ENCODE measurements at regions not wholly inside any gene's neighbourhood (a gene's known extent, or its start where the extent isn't known, plus 50 kb on each side); places are given as distances from the start of the nearest gene placed in this dataset.

DNA sequence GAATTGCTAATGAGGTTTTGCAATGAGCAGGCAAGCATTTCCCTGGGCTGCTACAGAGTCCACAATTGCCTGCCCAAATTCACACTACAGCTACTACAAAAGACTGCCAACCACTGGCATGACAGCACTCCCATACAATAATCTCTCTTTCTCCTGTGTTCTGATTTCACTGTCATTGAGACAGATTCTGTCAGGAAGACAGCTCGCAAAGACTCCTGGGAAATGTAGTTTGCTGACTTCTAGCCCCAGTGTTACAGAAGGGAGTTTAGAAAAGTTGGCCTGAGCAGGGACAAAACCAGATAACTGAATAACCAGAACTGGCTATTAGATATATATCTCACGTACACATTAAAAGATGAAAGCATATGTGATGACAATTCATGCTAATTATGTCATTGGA is 1231.3 kb upstream of the PRKX start:
- RAD21 ChIA-PET (ENCODE audit: unreplicated experiment): no interaction called here
- Histone ChIP-seq H2AFZ (ENCODE audit: control insufficient read depth, low read depth, low read length) (no peak overlapping the region), H3K36me3 (ENCODE audit: control insufficient read depth in 2 of 2, insufficient read depth in 2 of 2, low read length in 1 of 2) (no peaks in the 10 kb centered on the region), H3K4me2 (ENCODE audit: control insufficient read depth, insufficient read depth) (no peak overlapping the region), H3K4me3 (no peak overlapping the region), H3K27me3 (replicated peaks in 1 of 2; ENCODE audit: control insufficient read depth in 2 of 2, insufficient read depth in 2 of 2, low read length in 1 of 2) (no peaks in the 10 kb centered on the region), H3K9me3 (replicated peaks; ENCODE audit: control insufficient read depth, insufficient read depth, low read length) (no peaks in the 10 kb centered on the region), H3K27ac (ENCODE audit: control insufficient read depth, insufficient read depth) (no peak overlapping the region), H4K20me1 (ENCODE audit: control insufficient read depth, insufficient read depth) (no peaks in the 10 kb centered on the region), H3K9ac (ENCODE audit: control insufficient read depth, insufficient read depth, low read length) (no peak overlapping the region), H3K79me2 (ENCODE audit: control insufficient read depth, insufficient read depth, low read length) (no peaks in the 10 kb centered on the region), H3K4me1 (ENCODE audit: control insufficient read depth, insufficient read depth, low read length) (no peaks in the 10 kb centered on the region)
- DNase-seq (ENCODE audit: low read depth, low spot score) (no peak), ATAC-seq (no peak), FAIRE-seq (no peak)
- 0% methylated on average over 2 of the region's 2 CpGs for WGBS (ENCODE audit: insufficient coverage, insufficient replicate concordance, low lambda C conversion rate, missing lambda C conversion rate)
- CTCF ChIA-PET: no interaction called here
- in situ Hi-C loops (cut with MboI): no loop called here
- BruUV-seq (replicated peaks): no TSS peak
- POLR2A ChIA-PET: no interaction called here
- TF ChIP-seq NR2C2 (IDR thresholded peaks at IDR 0.05; ENCODE audit: borderline replicate concordance, control insufficient read depth, insufficient read length, low read depth) (no peak), SIX5 (IDR thresholded peaks at IDR 0.05; ENCODE audit: low read depth, low read length, severe bottlenecking) (peak; percentile 12)
- intact Hi-C loops (cut with micrococcal nuclease; ENCODE audit: unreplicated experiment): no loop called here
- SMC1A ChIA-PET (ENCODE audit: uncharacterized antibody, unreplicated experiment): no interaction called here

DNA sequence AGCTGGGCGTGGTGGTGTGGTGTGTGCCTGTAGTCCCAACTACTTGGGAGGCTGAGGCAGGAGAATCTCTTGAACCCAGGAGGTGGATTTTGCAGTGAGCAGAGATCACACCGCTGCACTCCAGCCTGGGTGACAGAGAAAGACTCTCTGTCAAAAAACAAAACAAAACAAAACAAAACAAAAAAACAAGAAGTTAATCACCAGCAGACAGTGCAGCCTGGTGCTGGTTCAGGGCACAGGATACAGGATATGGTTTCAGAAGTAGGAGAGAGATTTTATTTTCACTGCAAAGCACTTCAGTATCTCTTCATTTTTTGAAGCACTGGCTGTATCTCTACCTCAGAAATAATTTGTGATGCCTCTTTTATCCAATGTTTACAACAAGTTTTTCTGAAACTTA is 1222.9 kb upstream of the PRKX start:
- Histone ChIP-seq H3K9ac (ENCODE audit: control insufficient read depth, insufficient read depth, low read length) (no peak overlapping the region), H4K20me1 (ENCODE audit: control insufficient read depth, insufficient read depth) (no peaks in the 10 kb centered on the region), H2AFZ (ENCODE audit: control insufficient read depth, low read depth, low read length) (no peak overlapping the region), H3K27ac (ENCODE audit: control insufficient read depth, insufficient read depth) (no peak overlapping the region), H3K27me3 (replicated peaks in 1 of 2; ENCODE audit: control insufficient read depth in 2 of 2, insufficient read depth in 2 of 2, low read length in 1 of 2) (no peaks in the 10 kb centered on the region), H3K36me3 (ENCODE audit: control insufficient read depth in 2 of 2, insufficient read depth in 2 of 2, low read length in 1 of 2) (no peaks in the 10 kb centered on the region), H3K79me2 (ENCODE audit: control insufficient read depth, insufficient read depth, low read length) (no peaks in the 10 kb centered on the region), H3K9me3 (replicated peaks; ENCODE audit: control insufficient read depth, insufficient read depth, low read length) (no peaks in the 10 kb centered on the region; the same call in 2 of the 3 replicates), H3K4me1 (ENCODE audit: control insufficient read depth, insufficient read depth, low read length) (no peaks in the 10 kb centered on the region), H3K4me2 (ENCODE audit: control insufficient read depth, insufficient read depth) (no peak overlapping the region), H3K4me3 (no peak overlapping the region)
- 5% methylated on average over 2 of the region's 2 CpGs for WGBS (ENCODE audit: insufficient coverage, insufficient replicate concordance, low lambda C conversion rate, missing lambda C conversion rate)
- FAIRE-seq (no peak), ATAC-seq (no peak), DNase-seq (ENCODE audit: low read depth, low spot score) (no peak)
- intact Hi-C loops (cut with micrococcal nuclease; ENCODE audit: unreplicated experiment) (no loop called here), in situ Hi-C loops (cut with MboI) (no loop called here)
- ChIA-PET POLR2A (no interaction called here), RAD21 (ENCODE audit: unreplicated experiment) (no interaction called here), CTCF (no interaction called here), SMC1A (ENCODE audit: uncharacterized antibody, unreplicated experiment) (no interaction called here)
- no TSS peak for BruUV-seq (replicated peaks)
- no peak for TF ChIP-seq POLR2A (IDR thresholded peaks at IDR 0.05; ENCODE audit: low read depth, low read length)
- TF ChIP-seq NFYA (IDR thresholded peaks at IDR 0.05; ENCODE audit: borderline replicate concordance, low read depth, low read length): no peak
- no peak for TF ChIP-seq ZBED1 (IDR thresholded peaks at IDR 0.05; ENCODE audit: borderline replicate concordance)
- TF ChIP-seq PML (IDR thresholded peaks at IDR 0.05; ENCODE audit: low read length): no peak
- TF ChIP-seq, protein P1, sequence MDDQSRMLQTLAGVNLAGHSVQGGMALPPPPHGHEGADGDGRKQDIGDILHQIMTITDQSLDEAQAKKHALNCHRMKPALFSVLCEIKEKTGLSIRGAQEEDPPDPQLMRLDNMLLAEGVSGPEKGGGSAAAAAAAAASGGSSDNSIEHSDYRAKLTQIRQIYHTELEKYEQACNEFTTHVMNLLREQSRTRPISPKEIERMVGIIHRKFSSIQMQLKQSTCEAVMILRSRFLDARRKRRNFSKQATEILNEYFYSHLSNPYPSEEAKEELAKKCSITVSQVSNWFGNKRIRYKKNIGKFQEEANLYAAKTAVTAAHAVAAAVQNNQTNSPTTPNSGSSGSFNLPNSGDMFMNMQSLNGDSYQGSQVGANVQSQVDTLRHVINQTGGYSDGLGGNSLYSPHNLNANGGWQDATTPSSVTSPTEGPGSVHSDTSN (IDR thresholded peaks at IDR 0.05; ENCODE audit: insufficient replicate concordance, low read depth, low read length): no peak
- TF ChIP-seq, protein P2, sequence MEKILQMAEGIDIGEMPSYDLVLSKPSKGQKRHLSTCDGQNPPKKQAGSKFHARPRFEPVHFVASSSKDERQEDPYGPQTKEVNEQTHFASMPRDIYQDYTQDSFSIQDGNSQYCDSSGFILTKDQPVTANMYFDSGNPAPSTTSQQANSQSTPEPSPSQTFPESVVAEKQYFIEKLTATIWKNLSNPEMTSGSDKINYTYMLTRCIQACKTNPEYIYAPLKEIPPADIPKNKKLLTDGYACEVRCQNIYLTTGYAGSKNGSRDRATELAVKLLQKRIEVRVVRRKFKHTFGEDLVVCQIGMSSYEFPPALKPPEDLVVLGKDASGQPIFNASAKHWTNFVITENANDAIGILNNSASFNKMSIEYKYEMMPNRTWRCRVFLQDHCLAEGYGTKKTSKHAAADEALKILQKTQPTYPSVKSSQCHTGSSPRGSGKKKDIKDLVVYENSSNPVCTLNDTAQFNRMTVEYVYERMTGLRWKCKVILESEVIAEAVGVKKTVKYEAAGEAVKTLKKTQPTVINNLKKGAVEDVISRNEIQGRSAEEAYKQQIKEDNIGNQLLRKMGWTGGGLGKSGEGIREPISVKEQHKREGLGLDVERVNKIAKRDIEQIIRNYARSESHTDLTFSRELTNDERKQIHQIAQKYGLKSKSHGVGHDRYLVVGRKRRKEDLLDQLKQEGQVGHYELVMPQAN (conservative IDR thresholded peaks at IDR 0.05): no peak
- TF ChIP-seq JUND (IDR thresholded peaks at IDR 0.05; ENCODE audit: low read depth, low read length): no peak
- TF ChIP-seq CHD4 (IDR thresholded peaks at IDR 0.05): no peak
- TF ChIP-seq STAT3 (IDR thresholded peaks at IDR 0.05; ENCODE audit: low read depth, low read length): no peak
- no peak for TF ChIP-seq SRF (IDR thresholded peaks at IDR 0.05; ENCODE audit: low read depth in 2 of 2, low read length in 2 of 2)
- TF ChIP-seq, protein P3, sequence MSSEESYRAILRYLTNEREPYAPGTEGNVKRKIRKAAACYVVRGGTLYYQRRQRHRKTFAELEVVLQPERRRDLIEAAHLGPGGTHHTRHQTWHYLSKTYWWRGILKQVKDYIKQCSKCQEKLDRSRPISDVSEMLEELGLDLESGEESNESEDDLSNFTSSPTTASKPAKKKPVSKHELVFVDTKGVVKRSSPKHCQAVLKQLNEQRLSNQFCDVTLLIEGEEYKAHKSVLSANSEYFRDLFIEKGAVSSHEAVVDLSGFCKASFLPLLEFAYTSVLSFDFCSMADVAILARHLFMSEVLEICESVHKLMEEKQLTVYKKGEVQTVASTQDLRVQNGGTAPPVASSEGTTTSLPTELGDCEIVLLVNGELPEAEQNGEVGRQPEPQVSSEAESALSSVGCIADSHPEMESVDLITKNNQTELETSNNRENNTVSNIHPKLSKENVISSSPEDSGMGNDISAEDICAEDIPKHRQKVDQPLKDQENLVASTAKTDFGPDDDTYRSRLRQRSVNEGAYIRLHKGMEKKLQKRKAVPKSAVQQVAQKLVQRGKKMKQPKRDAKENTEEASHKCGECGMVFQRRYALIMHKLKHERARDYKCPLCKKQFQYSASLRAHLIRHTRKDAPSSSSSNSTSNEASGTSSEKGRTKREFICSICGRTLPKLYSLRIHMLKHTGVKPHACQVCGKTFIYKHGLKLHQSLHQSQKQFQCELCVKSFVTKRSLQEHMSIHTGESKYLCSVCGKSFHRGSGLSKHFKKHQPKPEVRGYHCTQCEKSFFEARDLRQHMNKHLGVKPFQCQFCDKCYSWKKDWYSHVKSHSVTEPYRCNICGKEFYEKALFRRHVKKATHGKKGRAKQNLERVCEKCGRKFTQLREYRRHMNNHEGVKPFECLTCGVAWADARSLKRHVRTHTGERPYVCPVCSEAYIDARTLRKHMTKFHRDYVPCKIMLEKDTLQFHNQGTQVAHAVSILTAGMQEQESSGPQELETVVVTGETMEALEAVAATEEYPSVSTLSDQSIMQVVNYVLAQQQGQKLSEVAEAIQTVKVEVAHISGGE (CRISPR knock-in tag; IDR thresholded peaks at IDR 0.05): no peak

All from GM12878 (cell line).